GM19395 (cell line): ENCODE measurements at regions not wholly inside any gene's neighbourhood (a gene's known extent, or its start where the extent isn't known, plus 50 kb on each side); places are given as distances from the start of the nearest gene placed in this dataset.
A peak's percentile ranks its signal among the peaks of the same experiment; 100 is the strongest.
"Not testable (repeated sequence)": the region's sequence is repeated elsewhere in the genome, so short reads cannot be mapped to it uniquely, and the experiment has no call there.

Source experiments
- ATAC-seq: cut with Tn5 transposase; IDR thresholded peaks from one replicate; pipeline ENCODE4 v1.9.1; 2021; ENCODE audit warnings: mild to moderate bottlenecking, moderate library complexity; ENCODE audit not compliant: unreplicated experiment

GRCh38 chr7:86592185-86592584 lies 51.5 kb upstream of the GRM3 start:
- no peak for ATAC-seq

- no peak for ATAC-seq
Measured at GRCh38 chr7:86574006-86574405, 69.7 kb upstream of the GRM3 start.

DNA sequence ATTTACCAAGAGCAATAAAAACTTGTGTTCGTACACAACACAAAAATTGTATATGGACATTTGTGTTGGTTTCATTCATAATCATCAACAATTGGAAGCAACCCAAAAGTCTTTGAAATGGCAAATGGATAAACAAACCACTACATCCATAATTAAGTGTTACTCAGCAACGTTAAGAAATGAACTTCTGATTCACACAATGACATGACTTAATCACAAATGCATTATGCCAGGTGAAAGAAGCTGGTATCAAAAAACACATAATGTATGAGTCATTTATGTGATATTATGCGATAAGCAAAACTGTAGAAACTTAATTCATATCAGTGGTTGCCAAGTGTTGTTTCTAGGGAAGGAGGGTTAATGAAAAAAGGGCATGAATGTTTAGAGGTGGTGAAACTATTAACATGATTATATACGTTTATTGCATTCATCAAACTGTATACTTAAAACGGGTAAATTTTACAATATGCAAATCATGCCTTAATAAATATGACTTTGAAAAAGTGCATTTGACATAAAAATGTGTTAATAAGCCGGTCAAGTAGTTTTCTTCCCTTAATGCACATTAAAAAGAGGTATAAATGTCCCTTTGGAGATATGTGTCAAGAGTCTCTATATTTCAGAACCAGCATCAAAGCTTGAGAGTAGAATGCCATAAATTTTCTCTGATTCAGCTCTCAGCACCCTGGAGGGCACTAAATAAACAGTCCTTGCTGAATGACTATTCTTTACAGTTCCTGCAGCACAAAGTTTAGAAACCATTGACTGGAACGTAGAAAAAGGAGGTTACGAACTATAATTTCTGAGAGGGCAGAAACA lies 84.8 kb upstream of the GRM3 start:
- ATAC-seq: no peak

- ATAC-seq: no peak
Measured at GRCh38 chr7:86534641-86535040, 109.1 kb upstream of the GRM3 start.

- ATAC-seq: no peak
Measured at GRCh38 chr7:86504229-86504628, 139.5 kb upstream of the GRM3 start.

GRCh38 chr7:86499986-86500385 lies 143.7 kb upstream of the GRM3 start:
- ATAC-seq: no peak

DNA sequence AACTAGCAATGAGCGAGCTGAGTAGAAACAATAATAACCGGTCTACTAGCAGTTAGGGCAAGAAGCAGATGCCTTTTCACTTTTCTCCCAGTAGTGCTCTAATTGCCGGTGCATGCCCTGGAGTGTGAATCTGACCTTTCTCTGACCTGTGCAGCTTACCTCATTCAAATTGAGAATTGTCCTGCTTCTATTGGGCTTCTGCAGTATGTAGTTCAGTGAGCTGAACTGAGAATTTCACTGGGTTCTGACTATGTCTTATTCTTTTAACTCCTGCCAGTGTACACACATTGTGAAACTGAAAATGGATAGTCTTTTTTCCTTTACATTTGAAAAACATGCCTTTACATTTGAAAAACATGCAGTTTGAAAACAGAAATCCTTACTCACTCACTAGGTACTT lies 157.9 kb upstream of the GRM3 start:
- ATAC-seq: no peak

DNA sequence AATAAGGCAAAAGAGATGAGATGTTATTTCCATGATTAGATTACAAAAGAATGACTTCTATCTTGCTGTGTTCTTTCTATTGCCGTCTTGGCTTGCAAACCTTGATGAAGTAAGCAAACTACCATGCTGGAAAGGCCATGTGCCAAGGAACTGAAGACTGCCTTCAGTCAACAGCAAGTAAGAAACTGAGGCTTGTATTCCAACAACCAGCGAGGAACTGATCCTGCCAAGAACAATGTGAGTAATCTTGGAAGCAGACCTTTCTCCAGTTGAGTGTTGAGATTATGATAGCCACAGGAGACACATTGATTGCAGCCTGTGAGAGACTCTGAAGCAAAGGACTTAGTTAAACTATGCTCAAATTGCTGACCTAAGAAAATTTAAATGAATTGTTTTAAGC lies 164.6 kb upstream of the GRM3 start:
- no peak for ATAC-seq

DNA sequence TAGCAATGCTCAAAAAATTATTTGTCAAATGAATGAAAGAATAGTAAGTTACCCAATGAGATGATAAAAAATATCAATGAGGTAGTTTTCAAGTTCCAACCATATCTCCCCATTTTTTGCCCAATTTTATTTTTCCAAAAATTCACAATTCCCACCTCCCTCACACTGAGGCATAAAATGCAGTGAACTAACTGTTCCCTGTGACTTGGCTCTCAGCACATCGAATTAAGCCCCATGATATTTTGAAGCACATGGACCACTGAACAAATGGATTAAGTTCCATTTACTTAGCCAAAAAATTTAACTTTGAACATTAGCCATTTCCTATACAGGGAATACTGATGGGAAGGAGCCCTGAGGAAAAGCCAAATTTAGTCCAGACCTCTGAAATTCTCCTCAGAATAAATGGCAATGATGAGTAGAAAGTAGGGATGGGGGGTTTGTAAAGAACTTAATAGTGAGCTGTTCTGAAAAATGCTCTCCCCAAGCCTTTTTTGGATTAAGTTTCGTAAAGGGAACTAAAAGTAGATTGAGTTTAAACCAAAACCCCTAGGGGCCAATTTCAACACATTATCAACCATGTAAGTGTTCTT lies 166.3 kb upstream of the GRM3 start:
- ATAC-seq: no peak

GRCh38 chr7:86470763-86471162 lies 172.9 kb upstream of the GRM3 start:
- ATAC-seq: no peak

GRCh38 chr7:86469680-86470295 lies 173.9 kb upstream of the GRM3 start:
- ATAC-seq: peak; percentile 99

DNA sequence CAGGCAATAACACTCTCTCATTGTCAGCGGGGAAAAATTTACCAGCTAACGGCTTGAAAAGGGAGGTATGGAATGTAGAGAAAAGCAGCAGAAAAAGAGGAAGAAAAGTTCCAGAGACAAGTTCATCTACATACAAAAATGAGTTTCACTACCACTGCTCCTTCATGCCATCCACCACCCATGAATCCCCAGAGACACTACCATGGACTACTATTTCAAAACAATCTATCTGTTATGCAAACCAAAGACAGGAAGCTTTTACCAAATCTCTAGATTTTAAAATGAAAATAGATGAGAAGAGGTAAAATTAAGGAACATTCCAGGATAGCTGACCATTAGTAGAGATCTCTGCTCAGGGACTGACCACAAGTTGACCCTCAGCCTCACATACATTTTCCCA lies 189.0 kb upstream of the GRM3 start:
- no peak for ATAC-seq

GRCh38 chr7:86453454-86453853 lies 190.3 kb upstream of the GRM3 start:
- no peak for ATAC-seq

- no peak for ATAC-seq
Measured at GRCh38 chr7:86448856-86449255, 194.9 kb upstream of the GRM3 start.

GRCh38 chr7:86445285-86445684 lies 198.4 kb upstream of the GRM3 start:
- ATAC-seq: no peak

GRCh38 chr7:86444245-86444644 lies 199.5 kb upstream of the GRM3 start:
- ATAC-seq: no peak

DNA sequence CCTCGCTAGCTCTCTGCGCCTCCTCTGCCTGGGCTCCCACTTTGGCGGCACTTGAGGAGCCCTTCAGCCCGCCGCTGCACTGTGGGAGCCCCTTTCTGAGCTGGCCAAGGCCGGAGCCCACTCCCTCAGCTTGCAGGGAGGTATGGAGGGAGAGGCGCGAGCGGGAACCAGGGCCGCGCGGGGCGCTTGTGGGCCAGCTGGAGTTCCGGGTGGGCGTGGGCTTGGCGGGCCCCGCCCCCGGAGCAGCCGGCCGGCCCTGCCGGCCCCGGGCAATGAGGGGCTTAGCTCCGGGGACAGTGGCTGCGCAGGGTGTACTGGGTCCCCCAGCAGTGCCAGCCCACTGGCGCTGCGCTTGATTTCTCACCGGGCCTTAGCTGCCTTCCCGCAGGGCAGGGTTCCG lies 203.3 kb upstream of the GRM3 start:
- not testable (repeated sequence) for ATAC-seq

GRCh38 chr7:86437951-86438450 lies 205.7 kb upstream of the GRM3 start:
- ATAC-seq: no peak

- no peak for ATAC-seq
Measured at GRCh38 chr7:86431761-86432160, 211.9 kb upstream of the GRM3 start.

GRCh38 chr7:86411814-86412213 lies 231.9 kb upstream of the GRM3 start:
- ATAC-seq: no peak

DNA sequence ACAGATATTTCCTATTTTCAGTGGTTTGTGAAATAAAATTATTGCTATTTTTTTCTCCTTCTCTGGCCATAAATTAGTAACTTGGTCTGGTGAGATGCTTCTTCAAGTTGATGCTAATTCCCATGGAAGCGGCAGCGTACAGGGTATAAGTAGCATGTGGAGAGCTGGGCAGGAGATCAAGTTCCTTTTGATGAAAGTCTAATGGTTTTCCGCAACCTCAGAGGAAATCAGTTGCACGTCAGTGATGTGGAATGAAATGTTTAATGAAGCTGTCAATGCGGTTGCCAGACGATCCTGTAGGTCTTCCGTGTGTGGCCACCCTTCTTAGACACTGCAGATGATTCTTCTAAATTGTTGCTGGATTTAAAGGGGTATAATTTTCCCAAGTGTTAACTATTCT lies 236.4 kb upstream of the GRM3 start:
- ATAC-seq: no peak

DNA sequence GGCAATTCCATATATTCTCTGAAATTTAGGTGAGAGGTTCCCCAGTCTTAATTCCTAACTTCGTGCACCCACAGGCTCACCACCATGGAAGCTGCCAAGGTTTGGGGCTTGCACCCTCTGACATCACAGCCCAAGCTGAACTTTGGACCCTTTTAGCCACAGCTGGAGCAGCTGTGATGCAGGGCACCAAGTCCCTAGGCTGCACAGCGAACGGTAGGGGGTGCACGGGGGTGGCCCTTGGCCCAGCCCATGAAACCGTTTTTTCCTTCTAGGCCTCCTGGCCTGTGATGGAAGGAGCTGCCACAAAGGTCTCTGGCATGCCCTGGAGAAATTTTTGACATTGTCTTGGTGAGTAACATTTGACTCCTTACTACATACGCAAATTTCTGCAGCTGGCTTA lies 251.9 kb upstream of the GRM3 start:
- ATAC-seq: no peak
